Activated CD4-positive, alpha-beta T cell treated with anti-CD3 and anti-CD28 coated beads, Interleukin-10, Interleukin-2, amounts not matched to agents 100 ng/mL and 50 ng/mL, durations not matched to agents 16 hours and 8 hours (primary cell): ENCODE measurements at regions not wholly inside any gene's neighbourhood (a gene's known extent, or its start where the extent isn't known, plus 50 kb on each side); places are given as distances from the start of the nearest gene placed in this dataset.
"Not testable (repeated sequence)": the region's sequence is repeated elsewhere in the genome, so short reads cannot be mapped to it uniquely, and the experiment has no call there.

Experiments
- DNase-seq: peaks from one replicate; pipeline ENCODE4 v3.0.0-alpha.2; 2020

DNA sequence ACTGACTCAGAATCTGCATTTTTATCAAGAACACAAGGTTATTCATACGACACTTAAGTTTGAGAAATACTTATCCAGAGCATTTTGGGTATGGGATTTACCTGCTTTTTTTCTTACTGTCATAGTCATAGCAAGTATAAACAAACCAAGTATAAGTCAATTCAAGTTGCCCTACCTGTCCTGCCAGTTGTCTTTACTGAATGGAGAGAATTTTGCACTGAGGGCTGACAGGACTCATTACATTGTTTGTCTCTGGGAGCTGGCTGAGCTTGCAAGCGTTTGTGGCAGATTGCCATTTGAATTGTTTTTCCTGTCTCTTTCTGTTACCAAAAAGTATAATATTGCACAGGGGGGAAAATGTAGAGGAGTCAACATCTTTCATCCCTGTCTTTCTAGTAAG is 278.9 kb upstream of the MAGEC2 start:
- DNase-seq = no peak

GRCh38 chrX:142446349-142446748 is 241.3 kb upstream of the MAGEC2 start:
- DNase-seq = no peak

DNA sequence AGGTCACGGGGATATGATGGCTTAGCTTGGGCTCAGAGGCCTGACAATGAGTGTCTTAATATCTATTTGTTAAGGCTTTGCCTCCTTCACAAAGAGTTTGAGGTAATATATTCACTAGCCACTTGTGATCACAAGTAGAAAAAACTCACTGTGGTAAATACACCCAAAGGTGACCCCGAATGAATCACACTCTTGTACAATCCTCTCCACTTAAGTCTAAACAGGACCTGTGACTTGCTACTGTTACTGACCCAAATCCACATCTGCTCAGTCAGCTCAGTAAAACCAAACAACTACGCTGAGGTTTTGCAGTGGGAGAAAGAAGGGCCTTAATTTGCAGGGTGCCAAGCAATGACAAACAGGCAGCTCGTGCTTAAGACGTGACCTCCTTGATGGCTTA is 223.8 kb upstream of the MAGEC2 start:
- no peak for DNase-seq

DNA sequence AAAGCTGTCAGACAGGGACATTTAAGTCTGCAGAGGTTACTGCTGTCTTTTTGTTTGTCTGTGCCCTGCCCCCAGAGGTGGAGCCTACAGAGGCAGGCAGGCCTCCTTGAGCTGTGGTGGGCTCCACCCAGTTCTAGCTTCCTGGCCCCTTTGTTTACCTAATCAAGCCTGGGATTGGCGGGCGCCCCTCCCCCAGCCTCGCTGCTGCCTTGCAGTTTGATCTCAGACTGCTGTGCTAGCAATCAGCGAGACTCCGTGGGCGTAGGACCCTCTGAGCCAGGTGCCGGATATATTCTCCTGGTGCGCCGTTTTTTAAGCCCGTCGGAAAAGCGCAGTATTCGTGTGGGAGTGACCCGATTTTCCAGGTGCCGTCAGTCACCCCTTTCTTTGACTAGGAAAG is 185.9 kb upstream of the MAGEC2 start:
- not testable (repeated sequence) for DNase-seq

- DNase-seq = no peak
Measured at GRCh38 chrX:142363501-142363900, 158.4 kb upstream of the MAGEC2 start.

- no peak for DNase-seq
Measured at GRCh38 chrX:142359331-142359730, 154.2 kb upstream of the MAGEC2 start.

DNA sequence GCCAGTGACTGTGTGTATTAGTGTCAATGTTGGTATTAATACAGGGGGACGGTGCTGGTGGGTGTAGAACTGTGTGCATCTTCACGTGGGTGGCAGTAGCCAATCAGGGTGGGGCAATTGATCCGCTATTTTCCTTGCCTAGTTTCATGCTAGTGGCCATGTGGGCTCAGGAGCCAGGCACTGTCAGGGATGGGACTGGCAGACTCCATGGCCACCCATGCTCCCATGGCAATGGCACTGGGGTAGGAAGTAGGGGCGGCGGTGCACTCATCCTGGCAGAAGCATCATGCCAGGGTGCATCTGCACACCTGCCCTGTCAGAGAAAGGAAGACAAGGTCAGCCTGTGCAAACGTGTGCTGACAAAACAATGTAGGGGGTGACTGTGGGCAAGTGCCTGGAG is 122.1 kb upstream of the MAGEC2 start:
- DNase-seq = no peak

DNA sequence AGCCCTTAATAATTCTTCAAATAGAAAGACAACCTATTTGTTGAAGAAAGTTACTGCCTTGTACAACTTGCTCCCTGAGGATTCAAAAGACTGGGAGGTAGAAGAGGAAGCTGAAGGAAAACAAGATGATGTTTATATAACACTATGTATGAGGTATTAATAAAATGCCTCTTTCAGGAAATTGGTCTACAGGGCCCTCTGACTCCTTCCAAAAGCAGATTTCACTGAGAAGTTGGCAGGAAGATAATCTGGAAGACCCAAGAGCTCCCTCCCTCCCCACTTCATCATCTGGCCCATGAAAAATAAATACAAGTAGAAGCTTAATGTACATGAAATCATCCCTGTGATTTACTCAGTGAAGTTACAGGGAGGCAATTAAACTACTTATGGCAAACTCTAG is 107.5 kb upstream of the MAGEC2 start:
- DNase-seq = no peak

GRCh38 chrX:142299406-142299805 is 94.3 kb upstream of the MAGEC2 start:
- DNase-seq = no peak

DNA sequence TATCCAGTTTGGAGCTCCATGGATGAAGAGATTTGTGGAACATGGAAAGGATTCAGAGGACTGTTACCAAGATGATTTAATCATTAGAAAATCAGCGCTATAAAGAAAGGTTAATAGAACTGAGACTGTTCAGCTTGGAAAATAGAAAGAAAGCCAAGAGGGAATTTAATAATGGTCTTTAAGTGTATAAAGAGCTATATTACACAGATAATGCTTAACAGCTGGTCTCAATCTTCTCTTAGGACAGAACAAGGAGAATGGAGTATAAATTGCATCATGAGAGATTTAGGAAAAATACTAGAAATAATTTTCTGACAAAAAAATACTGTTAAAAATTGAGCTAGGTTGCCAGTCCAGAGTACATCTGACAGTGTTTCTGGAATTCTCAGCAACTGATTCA is 91.3 kb upstream of the MAGEC2 start:
- DNase-seq = no peak

DNA sequence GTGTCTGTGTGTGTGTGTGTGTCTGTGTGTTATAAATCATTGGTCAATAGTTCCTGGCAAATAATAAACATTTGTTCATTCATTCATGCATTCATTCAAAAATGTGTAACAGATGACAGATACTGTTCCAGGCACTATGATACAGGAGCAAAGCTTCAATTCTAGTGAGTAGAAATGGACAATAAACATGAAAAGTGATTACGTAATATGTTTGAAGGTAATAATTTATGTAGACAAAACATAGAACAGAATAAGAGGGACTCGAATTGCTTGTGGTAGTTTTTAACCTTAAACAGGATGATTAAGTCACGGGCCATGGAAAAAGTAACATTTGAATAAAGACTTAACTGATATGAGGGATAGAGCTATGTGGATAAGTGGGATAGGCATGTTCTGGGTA is 90.1 kb upstream of the MAGEC2 start:
- no peak for DNase-seq

DNA sequence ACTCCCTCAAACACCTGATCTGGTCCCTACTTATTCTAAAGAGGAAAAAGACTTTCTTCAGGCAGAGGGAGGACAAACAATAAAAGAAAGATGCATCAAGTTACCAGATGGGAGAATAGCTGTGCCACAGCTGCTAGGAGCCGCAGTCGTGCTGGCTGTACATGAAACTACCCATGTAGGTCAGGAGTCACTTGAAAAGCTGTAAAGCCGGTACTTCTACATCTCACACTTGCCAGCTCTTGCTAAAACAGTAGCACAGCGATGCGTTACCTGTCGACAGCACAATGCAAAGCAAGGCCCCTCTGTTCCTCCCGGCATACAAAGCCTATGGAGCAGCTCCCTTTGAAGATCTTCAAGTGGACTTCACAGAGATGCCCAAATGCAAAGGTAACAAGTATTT is 65.1 kb upstream of the MAGEC2 start:
- not testable (repeated sequence) for DNase-seq

DNA sequence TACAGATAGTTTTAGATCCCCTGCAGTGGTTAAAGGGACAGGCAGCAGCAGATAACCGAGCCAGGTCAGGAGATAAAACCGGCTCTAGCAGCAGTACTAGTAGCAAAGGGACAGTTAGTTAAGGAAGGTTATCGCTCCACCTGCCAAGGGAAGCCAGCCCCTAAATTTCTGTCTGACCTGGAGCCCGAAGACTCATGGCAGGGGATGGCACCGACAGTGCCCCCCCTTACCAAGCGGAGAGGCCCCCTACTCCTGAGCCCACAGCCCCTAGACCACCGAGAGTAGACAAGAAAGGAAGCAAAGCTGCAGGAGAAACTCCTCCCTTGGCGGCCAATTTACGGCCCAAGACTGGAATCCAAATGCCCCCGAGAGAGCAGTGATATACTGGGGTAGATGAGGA is 61.3 kb upstream of the MAGEC2 start:
- no peak for DNase-seq

GRCh38 chrX:142265549-142265948 is 60.5 kb upstream of the MAGEC2 start:
- DNase-seq = not testable (repeated sequence)

DNA sequence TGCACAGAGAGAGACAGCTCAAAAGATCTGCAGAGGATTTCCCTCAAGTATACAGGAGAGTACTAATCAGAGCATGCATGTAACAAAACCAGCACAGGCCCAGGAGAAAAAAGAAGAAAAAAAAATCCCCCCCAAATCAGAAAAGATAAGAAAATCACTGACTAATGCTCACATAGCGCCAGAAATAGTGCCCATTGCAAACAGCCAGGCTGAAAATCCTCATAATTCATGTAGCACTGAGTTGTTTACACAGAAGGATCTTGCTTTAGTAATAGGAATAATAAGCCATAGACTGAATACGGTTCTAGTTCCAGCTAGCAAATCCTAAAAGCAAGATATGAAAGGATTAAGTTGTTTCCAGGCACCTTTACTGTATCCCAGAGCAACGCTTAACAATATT is 51.8 kb upstream of the MAGEC2 start:
- DNase-seq = no peak
